MM.1S (cell line): ENCODE measurements at regions not wholly inside any gene's neighbourhood (a gene's known extent, or its start where the extent isn't known, plus 50 kb on each side); places are given as distances from the start of the nearest gene placed in this dataset.

ENCODE experiments used
- EZH2 ChIP-seq: fragments of 300-600 bp; sonication (generic); optimal IDR thresholded peaks from 2 replicates; pipeline ENCODE3; 2017; ENCODE audit warnings: low read depth, mild to moderate bottlenecking, antibody characterized with exemption, low read length, mixed read lengths
- TF ChIP-seq, protein P1 (sequence below): fragments of 300-600 bp; sonication (generic); IDR thresholded peaks from 2 replicates; pipeline ENCODE4 v1.5.1; 2016; ENCODE audit warnings: antibody characterized with exemption, low read length, mixed read lengths

DNA sequence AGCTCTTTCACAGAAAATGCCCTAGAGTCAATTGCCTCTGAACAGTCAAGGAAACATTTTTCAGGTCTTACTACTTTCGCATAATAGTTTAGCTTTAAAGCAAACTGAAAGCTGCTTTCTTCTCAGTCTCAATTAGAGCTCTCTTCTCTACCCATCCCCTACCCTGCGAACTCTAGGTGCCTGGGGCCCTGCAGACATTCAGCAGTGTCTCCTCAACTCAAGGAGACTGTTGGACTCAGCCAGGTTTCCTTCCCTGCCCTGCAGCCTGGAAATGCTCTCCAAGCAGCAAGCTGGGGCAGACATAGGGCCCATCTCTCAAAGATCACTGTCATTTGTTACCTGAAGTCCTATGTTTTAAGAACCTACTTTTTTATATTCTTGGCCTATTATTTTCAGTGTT, 312.5 kb upstream of the PRICKLE1 start:
- TF ChIP-seq, protein P1, sequence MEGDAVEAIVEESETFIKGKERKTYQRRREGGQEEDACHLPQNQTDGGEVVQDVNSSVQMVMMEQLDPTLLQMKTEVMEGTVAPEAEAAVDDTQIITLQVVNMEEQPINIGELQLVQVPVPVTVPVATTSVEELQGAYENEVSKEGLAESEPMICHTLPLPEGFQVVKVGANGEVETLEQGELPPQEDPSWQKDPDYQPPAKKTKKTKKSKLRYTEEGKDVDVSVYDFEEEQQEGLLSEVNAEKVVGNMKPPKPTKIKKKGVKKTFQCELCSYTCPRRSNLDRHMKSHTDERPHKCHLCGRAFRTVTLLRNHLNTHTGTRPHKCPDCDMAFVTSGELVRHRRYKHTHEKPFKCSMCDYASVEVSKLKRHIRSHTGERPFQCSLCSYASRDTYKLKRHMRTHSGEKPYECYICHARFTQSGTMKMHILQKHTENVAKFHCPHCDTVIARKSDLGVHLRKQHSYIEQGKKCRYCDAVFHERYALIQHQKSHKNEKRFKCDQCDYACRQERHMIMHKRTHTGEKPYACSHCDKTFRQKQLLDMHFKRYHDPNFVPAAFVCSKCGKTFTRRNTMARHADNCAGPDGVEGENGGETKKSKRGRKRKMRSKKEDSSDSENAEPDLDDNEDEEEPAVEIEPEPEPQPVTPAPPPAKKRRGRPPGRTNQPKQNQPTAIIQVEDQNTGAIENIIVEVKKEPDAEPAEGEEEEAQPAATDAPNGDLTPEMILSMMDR: no peak
- no peak for TF ChIP-seq EZH2
